IMR-90 (cell line): ENCODE measurements at regions not wholly inside any gene's neighbourhood (a gene's known extent, or its start where the extent isn't known, plus 50 kb on each side); places are given as distances from the start of the nearest gene placed in this dataset.

ENCODE experiments used
- ATAC-seq: fragments of 200-7000 bp; cut with Tn5 transposase; 2 replicates; pipeline ENCODE4 v1.9.1; 2020; ENCODE audit warnings: low read depth, mild to moderate bottlenecking, moderate library complexity
- BruUV-seq: library from RNA; stranded (reverse); fragments of 400-500 nt; replicated peaks from 2 replicates; lab custom pipeline; 2021; lab: Mats Ljungman, UMichigan
- CTCF ChIA-PET: fragments of 300-600 bp; formaldehyde crosslinking; extraction: SDS; loops from one replicate; lab custom pipeline; 2021; ENCODE audit warnings: antibody characterized with exemption; lab: Yijun Ruan, JAX
- POLR2A ChIA-PET: fragments of 300-600 bp; sonication (Branson Sonifier 250); formaldehyde crosslinking; loops from one replicate; lab custom pipeline; 2022; ENCODE audit warnings: antibody characterized with exemption; ENCODE audit not compliant: unreplicated experiment; lab: Charles Lee
- DNase-seq: peaks from one replicate; pipeline ENCODE4 v3.0.0; 2013
- H2AFZ ChIP-seq: replicated peaks from 2 replicates; pipeline ENCODE3; 2013; ENCODE audit warnings: low read length, mild to moderate bottlenecking; ENCODE audit not compliant: poor library complexity
- H2AK5ac ChIP-seq: 2 replicates; pipeline ENCODE4 v1.6.1; 2013; ENCODE audit warnings: low read depth, low read length, inconsistent platforms
- H2AK9ac ChIP-seq: replicated peaks from 2 replicates; pipeline ENCODE3; 2013; ENCODE audit warnings: mild to moderate bottlenecking, low read depth, low read length, moderate library complexity; ENCODE audit not compliant: poor library complexity
- H2BK120ac ChIP-seq: 2 replicates; pipeline ENCODE4 v1.6.1; 2013; ENCODE audit warnings: low read depth, low read length, inconsistent platforms
- H2BK15ac ChIP-seq: 3 replicates; pipeline ENCODE4 v1.6.1; 2013; ENCODE audit warnings: low read depth, low read length, inconsistent platforms
- H2BK20ac ChIP-seq: 2 replicates; pipeline ENCODE4 v1.6.1; 2013; ENCODE audit warnings: low read depth, mild to moderate bottlenecking, inconsistent platforms, low read length, moderate library complexity
- H2BK5ac ChIP-seq: 2 replicates; pipeline ENCODE4 v1.6.1; 2013; ENCODE audit warnings: mild to moderate bottlenecking, low read depth, low read length, inconsistent platforms; ENCODE audit not compliant: poor library complexity, severe bottlenecking
- H3K14ac ChIP-seq: replicated peaks from 2 replicates; pipeline ENCODE4 v1.6.1; 2013; ENCODE audit warnings: low read depth, low read length, inconsistent platforms
- H3K18ac ChIP-seq: 2 replicates; pipeline ENCODE4 v1.6.1; 2013; ENCODE audit warnings: low read depth, low read length, control low read depth
- H3K23ac ChIP-seq: 2 replicates; pipeline ENCODE4 v1.6.1; 2013; ENCODE audit warnings: low read depth, low read length, inconsistent platforms
- H3K27ac ChIP-seq: 2 replicates; pipeline ENCODE4 v1.5.1; 2013; ENCODE audit warnings: mild to moderate bottlenecking, control low read depth, low read length; ENCODE audit not compliant: insufficient read depth
- H3K27me3 ChIP-seq: 2 replicates; pipeline ENCODE4 v1.6.1; 2013; ENCODE audit warnings: low read length; ENCODE audit not compliant: control insufficient read depth, insufficient read depth
- H3K36me3 ChIP-seq: 2 replicates; pipeline ENCODE4 v1.6.1; 2013; ENCODE audit warnings: low read length, mixed read lengths; ENCODE audit not compliant: control insufficient read depth, insufficient read depth
- H3K4ac ChIP-seq: 2 replicates; pipeline ENCODE4 v1.6.1; 2013; ENCODE audit warnings: low read depth, low read length, inconsistent platforms
- H3K4me1 ChIP-seq: 2 replicates; pipeline ENCODE4 v1.6.1; 2013; ENCODE audit warnings: low read length, mixed read lengths; ENCODE audit not compliant: control insufficient read depth, insufficient read depth
- H3K4me2 ChIP-seq: 2 replicates; pipeline ENCODE4 v1.6.1; 2013; ENCODE audit warnings: low read depth, mild to moderate bottlenecking, control low read depth, low read length, moderate library complexity
- H3K4me3 ChIP-seq: 2 replicates; pipeline ENCODE4 v1.5.1; 2013; ENCODE audit warnings: low read depth, mild to moderate bottlenecking, control low read depth, low read length, moderate library complexity; ENCODE audit not compliant: insufficient read depth
- H3K56ac ChIP-seq: 2 replicates; pipeline ENCODE4 v1.6.1; 2013; ENCODE audit warnings: low read length, inconsistent platforms; ENCODE audit not compliant: insufficient read depth; ENCODE audit errors: extremely low read depth
- H3K79me1 ChIP-seq, 2 experiments: 2 replicates each; pipeline ENCODE4 v1.6.1; 2013; ENCODE audit warnings: low read length in 2 of 2, inconsistent platforms in 1 of 2, low read depth in 1 of 2
- H3K9ac ChIP-seq: 2 replicates; pipeline ENCODE4 v1.6.1; 2013; ENCODE audit warnings: low read depth, low read length, control low read depth
- H3K9me1 ChIP-seq: 2 replicates; pipeline ENCODE4 v1.6.1; 2013; ENCODE audit warnings: low read length, inconsistent platforms; ENCODE audit not compliant: insufficient read depth
- H3K9me3 ChIP-seq: 2 replicates; pipeline ENCODE4 v1.6.1; 2013; ENCODE audit warnings: low read length; ENCODE audit not compliant: control insufficient read depth, insufficient read depth
- H4K20me1 ChIP-seq: 2 replicates; pipeline ENCODE4 v1.6.1; 2013; ENCODE audit warnings: low read length, inconsistent platforms; ENCODE audit not compliant: insufficient read depth
- H4K5ac ChIP-seq: 2 replicates; pipeline ENCODE4 v1.6.1; 2013; ENCODE audit warnings: mild to moderate bottlenecking, low read depth, low read length, control low read depth
- H4K8ac ChIP-seq, 2 experiments: 2 replicates each; pipeline ENCODE4 v1.6.1; 2013; ENCODE audit warnings: low read depth in 2 of 2, low read length in 2 of 2, control low read depth in 1 of 2, inconsistent platforms in 1 of 2
- H4K91ac ChIP-seq: 2 replicates; pipeline ENCODE4 v1.6.1; 2013; ENCODE audit warnings: low read depth, low read length, inconsistent platforms; ENCODE audit not compliant: insufficient read depth
- RFX5 ChIP-seq: IDR thresholded peaks from 2 replicates; pipeline ENCODE4 v1.8.0; 2012; ENCODE audit warnings: low read depth, mild to moderate bottlenecking, low read length, moderate library complexity
- WGBS, 2 experiments: methylation state at CpG; one replicate each; pipeline versions ENCODE4 v1.1.5 to v1.1.7; 2013; ENCODE audit warnings: missing lambda C conversion rate in 2 of 2; ENCODE audit not compliant: insufficient read length in 1 of 2; ENCODE audit errors: extremely low coverage in 2 of 2; 5-methylcytosine and 5-hydroxymethylcytosine counted together
- dilution Hi-C: fragments of 300-500 bp; cut with HindIII; formaldehyde crosslinking; loops from one replicate; pipeline ENCODE4 v1.14.3; 2018; ENCODE audit warnings: low sequenced_read_pairs; ENCODE audit not compliant: unreplicated experiment
- in situ Hi-C: fragments of 300-500 bp; cut with MboI; formaldehyde crosslinking; loops from 3 replicates; pipeline ENCODE4 v1.14.3; 2019; ENCODE audit warnings: low sequenced_read_pairs, inconsistent platforms, mixed read lengths
- intact Hi-C: fragments of 100-400 bp; cut with micrococcal nuclease; formaldehyde crosslinking; loops from 2 replicates; pipeline ENCODE4 v1.10.0; 2022

DNA sequence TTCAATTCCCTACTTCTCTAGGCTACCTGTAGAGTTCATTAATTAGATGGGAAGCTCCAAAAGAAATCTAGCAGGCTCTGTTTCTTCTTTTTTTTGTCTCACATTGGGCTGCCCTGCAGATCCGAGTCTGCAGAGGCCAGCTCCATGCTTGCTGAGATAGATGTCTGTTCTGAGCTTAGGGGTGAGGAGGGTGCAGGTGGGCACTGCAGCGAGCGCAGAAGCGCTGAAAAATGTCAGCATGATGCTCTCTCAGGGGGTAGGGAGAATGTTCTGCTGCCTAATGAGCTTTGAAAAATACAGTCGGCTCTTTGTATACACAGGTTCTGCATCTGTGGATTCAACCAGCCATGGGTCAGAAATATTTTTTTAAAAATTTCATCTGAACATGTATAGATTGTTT is 56.8 kb upstream of the KCNA3 start:
- H2BK5ac ChIP-seq = no peak overlapping the region
- H3K4me2 ChIP-seq = no peak overlapping the region
- H2AFZ ChIP-seq = no peak overlapping the region
- no peaks in the 10 kb centered on the region for H3K79me1 ChIP-seq
- 40% methylated on average over 3 of the region's 5 CpGs; no CpG with 5 or more reads in 1 of the 2 experiments for WGBS, 2 experiments
- no peak overlapping the region for H3K18ac ChIP-seq
- H2AK5ac ChIP-seq = no peak overlapping the region
- H3K56ac ChIP-seq = no peak overlapping the region
- peaks cover 3% of the 10 kb centered on the region; the same call in 1 of the 2 replicates for H3K27me3 ChIP-seq
- no peak overlapping the region for H2BK20ac ChIP-seq
- POLR2A ChIA-PET = no interaction called here
- CTCF ChIA-PET = no interaction called here
- no peak overlapping the region for H4K8ac ChIP-seq
- no peaks in the 10 kb centered on the region for H3K9me3 ChIP-seq
- dilution Hi-C loops = no loop called here
- no peaks in the 10 kb centered on the region for H3K4me1 ChIP-seq
- no peak overlapping the region for H2BK15ac ChIP-seq
- no peak overlapping the region for H3K27ac ChIP-seq
- no peak overlapping the region for H3K14ac ChIP-seq
- H4K20me1 ChIP-seq = no peaks in the 10 kb centered on the region
- no peak for TF ChIP-seq RFX5
- no peak overlapping the region for H4K5ac ChIP-seq
- in situ Hi-C loops = no loop called here
- no peaks in the 10 kb centered on the region for H3K9me1 ChIP-seq
- no peak overlapping the region for H3K4ac ChIP-seq
- H4K91ac ChIP-seq = no peak overlapping the region
- no peak overlapping the region for H3K4me3 ChIP-seq
- H3K23ac ChIP-seq = no peak overlapping the region
- ATAC-seq (no peak), DNase-seq (no peak)
- intact Hi-C loops = no loop called here
- H2BK120ac ChIP-seq = no peak overlapping the region
- H3K36me3 ChIP-seq = no peaks in the 10 kb centered on the region
- no peak overlapping the region for H2AK9ac ChIP-seq
- no peak overlapping the region for H3K9ac ChIP-seq
- no TSS peak for BruUV-seq
